CD4-positive, alpha-beta T cell (primary cell): ENCODE measurements at regions not wholly inside any gene's neighbourhood (a gene's known extent, or its start where the extent isn't known, plus 50 kb on each side); places are given as distances from the start of the nearest gene placed in this dataset.

Experiments
- ATAC-seq: fragments of 200-7000 bp; cut with Tn5 transposase; one replicate; pipeline ENCODE4 v1.10.0; 2022; ENCODE audit warnings: mild to moderate bottlenecking; ENCODE audit not compliant: poor library complexity
- CTCF ChIA-PET: fragments of 350-600 bp; sonication (Branson Sonifier 250); formaldehyde crosslinking; loops from one replicate; lab custom pipeline; 2021; ENCODE audit warnings: antibody characterized with exemption, inconsistent platforms; lab: Charles Lee
- POLR2A ChIA-PET: fragments of 350-600 bp; sonication (Branson Sonifier 250); formaldehyde crosslinking; loops from one replicate; lab custom pipeline; 2021; ENCODE audit warnings: antibody characterized with exemption, inconsistent platforms; lab: Charles Lee
- DNase-seq, 14 experiments: peaks; one replicate each; pipeline ENCODE4 v3.0.0-alpha.2; 2013 to 2020; ENCODE audit warnings: mixed read lengths in 2 of 14
- H3K27ac ChIP-seq, 2 donors: one replicate each; pipeline versions ENCODE4 v1.5.1 to v1.7.0; 2013; ENCODE audit warnings: low read length in 2 of 2, low read depth in 1 of 2, mild to moderate bottlenecking in 1 of 2
- H3K27me3 ChIP-seq, 2 experiments: 1 replicate in 1 of 2; 2 replicates in 1 of 2; pipeline versions ENCODE4 v1.6.1 to v1.7.0; 2013; ENCODE audit warnings: low read length in 2 of 2, control low read depth in 1 of 2, mild to moderate bottlenecking in 1 of 2, moderate library complexity in 1 of 2; ENCODE audit not compliant: insufficient read depth in 2 of 2, control insufficient read depth in 1 of 2
- H3K36me3 ChIP-seq: one replicate; pipeline ENCODE4 v1.6.1; 2013; ENCODE audit warnings: low read length, control low read depth; ENCODE audit not compliant: insufficient read depth
- H3K4me1 ChIP-seq: one replicate; pipeline ENCODE4 v1.6.1; 2013; ENCODE audit warnings: low read length, control low read depth; ENCODE audit not compliant: insufficient read depth
- H3K4me3 ChIP-seq: one replicate; pipeline ENCODE4 v1.5.1; 2013; ENCODE audit warnings: mild to moderate bottlenecking, low read length, moderate library complexity
- H3K9me3 ChIP-seq, 2 experiments: 1 replicate in 1 of 2; 2 replicates in 1 of 2; pipeline versions ENCODE4 v1.6.1 to v1.7.0; 2013; ENCODE audit warnings: low read length in 2 of 2, mild to moderate bottlenecking in 2 of 2, control low read depth in 1 of 2, moderate library complexity in 1 of 2; ENCODE audit not compliant: control insufficient read depth in 1 of 2, insufficient read depth in 1 of 2
- H3K27ac Mint-ChIP-seq: one replicate; pipeline ENCODE4 v1.8.0; 2020; ENCODE audit warnings: mixed read lengths
- H3K27me3 Mint-ChIP-seq: one replicate; pipeline ENCODE4 v1.8.0; 2021; ENCODE audit warnings: mixed read lengths
- H3K36me3 Mint-ChIP-seq: one replicate; pipeline ENCODE4 v1.8.0; 2021; ENCODE audit warnings: low read depth, mixed read lengths
- H3K4me1 Mint-ChIP-seq: one replicate; pipeline ENCODE4 v1.8.0; 2021; ENCODE audit warnings: low read depth, mixed read lengths
- H3K4me3 Mint-ChIP-seq: one replicate; pipeline ENCODE4 v1.8.0; 2020; ENCODE audit warnings: mild to moderate bottlenecking, mixed read lengths
- H3K9me3 Mint-ChIP-seq: one replicate; pipeline ENCODE4 v1.8.0; 2020; ENCODE audit warnings: mixed read lengths
- CTCF ChIP-seq: fragments of 200-600 bp; IDR thresholded peaks from one replicate; pipeline ENCODE4 v1.8.0; 2022; ENCODE audit warnings: antibody characterized with exemption, mild to moderate bottlenecking
- intact Hi-C, 2 experiments: fragments of 100-400 bp; cut with DNase I in 1 of 2; cut with micrococcal nuclease in 1 of 2; formaldehyde crosslinking; loops; one replicate each; pipeline versions ENCODE4 v1.15.1 to v1.9.0; 2023 to 2025; cut with DNase I, micrococcal nuclease

- H3K36me3 ChIP-seq = no peaks in the 10 kb centered on the region
- no peaks in the 10 kb centered on the region for H3K4me1 Mint-ChIP-seq
- no peaks in the 10 kb centered on the region for H3K27me3 Mint-ChIP-seq
- DNase-seq (no peak), ATAC-seq (no peak)
- H3K36me3 Mint-ChIP-seq = no peaks in the 10 kb centered on the region
- peaks cover 0 to 8% of the 10 kb centered on the region in 2 experiments for H3K9me3 ChIP-seq
- H3K27ac Mint-ChIP-seq = no peak overlapping the region
- H3K4me3 ChIP-seq = no peak overlapping the region
- H3K27me3 ChIP-seq = no peaks in the 10 kb centered on the region
- peaks cover 10% of the 10 kb centered on the region for H3K9me3 Mint-ChIP-seq
- no peak overlapping the region for H3K4me3 Mint-ChIP-seq
- intact Hi-C loops = no loop called here
- ChIA-PET POLR2A (no interaction called here), CTCF (no interaction called here)
- no peak overlapping the region for H3K27ac ChIP-seq
- H3K4me1 ChIP-seq = no peaks in the 10 kb centered on the region
- TF ChIP-seq CTCF = no peak
Observed at GRCh38 chr13:53537586-53537985, 509.0 kb downstream of the OLFM4 start.

- intact Hi-C loops = no loop called here
- H3K9me3 Mint-ChIP-seq = peaks cover 13% of the 10 kb centered on the region
- Histone ChIP-seq H3K4me3 (no peak overlapping the region), H3K9me3 (peaks cover 0 to 10% of the 10 kb centered on the region in 2 experiments), H3K4me1 (no peaks in the 10 kb centered on the region), H3K27ac (no peak overlapping the region), H3K27me3 (no peaks in the 10 kb centered on the region), H3K36me3 (no peaks in the 10 kb centered on the region)
- ChIA-PET POLR2A (no interaction called here), CTCF (no interaction called here)
- H3K27ac Mint-ChIP-seq = no peak overlapping the region
- H3K27me3 Mint-ChIP-seq = no peaks in the 10 kb centered on the region
- no peak for DNase-seq
- no peak overlapping the region for H3K4me3 Mint-ChIP-seq
- TF ChIP-seq CTCF = no peak
- no peaks in the 10 kb centered on the region for H3K4me1 Mint-ChIP-seq
- no peaks in the 10 kb centered on the region for H3K36me3 Mint-ChIP-seq
- no peak for ATAC-seq
Observed at GRCh38 chr13:53545340-53545941, 516.8 kb downstream of the OLFM4 start.

GRCh38 chr13:53560556-53560955 is 531.9 kb downstream of the OLFM4 start:
- H3K27ac Mint-ChIP-seq = no peak overlapping the region
- no peak overlapping the region for H3K4me3 Mint-ChIP-seq

More at GRCh38 chr13:53560556-53560955, 531.9 kb downstream of the OLFM4 start:
- TF ChIP-seq CTCF = no peak
- no peak for ATAC-seq
- POLR2A ChIA-PET = no interaction called here
- H3K27me3 Mint-ChIP-seq = no peaks in the 10 kb centered on the region
- Histone ChIP-seq H3K4me3 (no peak overlapping the region), H3K9me3 (peaks cover 0 to 3% of the 10 kb centered on the region in 2 experiments), H3K36me3 (no peaks in the 10 kb centered on the region), H3K27ac (no peak overlapping the region), H3K27me3 (no peaks in the 10 kb centered on the region), H3K4me1 (no peaks in the 10 kb centered on the region)
- CTCF ChIA-PET = no interaction called here
- intact Hi-C loops = no loop called here
- no peak for DNase-seq
- peaks cover 5% of the 10 kb centered on the region for H3K9me3 Mint-ChIP-seq
- no peaks in the 10 kb centered on the region for H3K4me1 Mint-ChIP-seq
- H3K36me3 Mint-ChIP-seq = no peaks in the 10 kb centered on the region
